H9 (cell line): ENCODE measurements at regions not wholly inside any gene's neighbourhood (a gene's known extent, or its start where the extent isn't known, plus 50 kb on each side); places are given as distances from the start of the nearest gene placed in this dataset.

ENCODE experiments used
- DNase-seq: peaks from one replicate; pipeline ENCODE4 v3.0.0-alpha.2; 2017
- H2AFZ ChIP-seq: one replicate; pipeline ENCODE4 v1.6.1; 2013; ENCODE audit warnings: mild to moderate bottlenecking, low read length, control low read depth, moderate library complexity
- H2AK5ac ChIP-seq: 2 replicates; pipeline ENCODE4 v1.6.1; 2013; ENCODE audit warnings: low read length, control low read depth, mixed read lengths; ENCODE audit not compliant: insufficient read length
- H2BK120ac ChIP-seq: one replicate; pipeline ENCODE4 v1.6.1; 2013; ENCODE audit warnings: low read depth, mild to moderate bottlenecking, low read length, control low read depth, inconsistent platforms; ENCODE audit not compliant: poor library complexity, severe bottlenecking
- H2BK12ac ChIP-seq: 2 replicates; pipeline ENCODE4 v1.6.1; 2013; ENCODE audit warnings: low read length, control low read depth, mixed read lengths, low read depth; ENCODE audit not compliant: insufficient read length
- H2BK15ac ChIP-seq: 2 replicates; pipeline ENCODE4 v1.6.1; 2013; ENCODE audit warnings: low read depth, low read length, control low read depth
- H2BK20ac ChIP-seq: one replicate; pipeline ENCODE4 v1.6.1; 2013; ENCODE audit warnings: low read depth, mild to moderate bottlenecking, low read length, control low read depth, inconsistent platforms; ENCODE audit not compliant: poor library complexity, severe bottlenecking
- H2BK5ac ChIP-seq: 2 replicates; pipeline ENCODE4 v1.6.1; 2013; ENCODE audit warnings: low read length, control low read depth, mixed read lengths; ENCODE audit not compliant: insufficient read length
- H3K14ac ChIP-seq: 2 replicates; pipeline ENCODE4 v1.6.1; 2013; ENCODE audit warnings: low read length, control low read depth; ENCODE audit not compliant: insufficient read depth
- H3K18ac ChIP-seq: 2 replicates; pipeline ENCODE4 v1.6.1; 2013; ENCODE audit warnings: low read depth, mild to moderate bottlenecking, mixed read lengths, low read length, control low read depth; ENCODE audit not compliant: insufficient read length
- H3K23ac ChIP-seq: 2 replicates; pipeline ENCODE4 v1.6.1; 2013; ENCODE audit warnings: low read length, control low read depth, mixed read lengths, low read depth; ENCODE audit not compliant: insufficient read length
- H3K23me2 ChIP-seq: 2 replicates; pipeline ENCODE4 v1.6.1; 2013; ENCODE audit warnings: low read depth, mild to moderate bottlenecking, mixed read lengths, low read length, control low read depth; ENCODE audit not compliant: insufficient read length, poor library complexity, severe bottlenecking
- H3K27ac ChIP-seq: 2 replicates; pipeline ENCODE4 v1.5.1; 2013; ENCODE audit warnings: low read length, control low read depth, mixed read lengths, low read depth; ENCODE audit not compliant: insufficient read length
- H3K27me3 ChIP-seq: 2 replicates; pipeline ENCODE4 v1.6.1; 2013; ENCODE audit warnings: low read length, control low read depth, inconsistent platforms; ENCODE audit not compliant: insufficient read depth
- H3K4ac ChIP-seq: 2 replicates; pipeline ENCODE4 v1.6.1; 2013; ENCODE audit warnings: low read depth, mild to moderate bottlenecking, control low read depth, inconsistent platforms, low read length, moderate library complexity
- H3K4me1 ChIP-seq: 2 replicates; pipeline ENCODE4 v1.6.1; 2013; ENCODE audit warnings: low read length, control low read depth, inconsistent platforms; ENCODE audit not compliant: insufficient read depth
- H3K4me2 ChIP-seq: 2 replicates; pipeline ENCODE4 v1.6.1; 2013; ENCODE audit warnings: low read length, control low read depth, mixed read lengths; ENCODE audit not compliant: insufficient read length, insufficient read depth
- H3K56ac ChIP-seq: 2 replicates; pipeline ENCODE4 v1.6.1; 2013; ENCODE audit warnings: low read depth, mild to moderate bottlenecking, mixed read lengths, low read length, control low read depth; ENCODE audit not compliant: insufficient read length
- H3K79me1 ChIP-seq: 2 replicates; pipeline ENCODE4 v1.6.1; 2013; ENCODE audit warnings: low read depth, mild to moderate bottlenecking, moderate library complexity, low read length, control low read depth, inconsistent platforms; ENCODE audit not compliant: insufficient read depth, poor library complexity, severe bottlenecking
- H3K79me2 ChIP-seq: 2 replicates; pipeline ENCODE4 v1.6.1; 2013; ENCODE audit warnings: low read length, control low read depth, inconsistent platforms; ENCODE audit not compliant: insufficient read depth
- H3K9ac ChIP-seq: 2 replicates; pipeline ENCODE4 v1.6.1; 2013; ENCODE audit warnings: low read length, control low read depth, mixed read lengths; ENCODE audit not compliant: insufficient read length; ENCODE audit errors: extremely low read depth
- H3K9me3 ChIP-seq: one replicate; pipeline ENCODE4 v1.6.1; 2013; ENCODE audit warnings: low read depth, low read length, inconsistent platforms; ENCODE audit not compliant: control insufficient read depth
- H3T11ph ChIP-seq: one replicate; pipeline ENCODE4 v1.6.1; 2013; ENCODE audit warnings: mild to moderate bottlenecking, low read length, control low read depth, inconsistent platforms
- H4K20me1 ChIP-seq: one replicate; pipeline ENCODE4 v1.6.1; 2013; ENCODE audit not compliant: control insufficient read depth, insufficient read length, insufficient read depth
- H4K5ac ChIP-seq: 2 replicates; pipeline ENCODE4 v1.6.1; 2013; ENCODE audit warnings: low read depth, mild to moderate bottlenecking, mixed read lengths, low read length, control low read depth; ENCODE audit not compliant: insufficient read length
- H4K8ac ChIP-seq: replicated peaks from 2 replicates; pipeline ENCODE4 v1.6.1; 2013; ENCODE audit warnings: low read length, control low read depth, mixed read lengths, low read depth; ENCODE audit not compliant: insufficient read length
- H4K91ac ChIP-seq: 2 replicates; pipeline ENCODE4 v1.6.1; 2013; ENCODE audit warnings: low read depth, mild to moderate bottlenecking, moderate library complexity, mixed read lengths, low read length, control low read depth; ENCODE audit not compliant: insufficient read length
- H3K27ac Mint-ChIP-seq, 3 experiments: 2 replicates in 2 of 3; 3 replicates in 1 of 3; pipeline ENCODE4 v1.8.0; 2020 to 2021; ENCODE audit warnings: mixed read lengths in 3 of 3, mild to moderate bottlenecking in 1 of 3, moderate library complexity in 1 of 3
- H3K27me3 Mint-ChIP-seq: 2 replicates; pipeline ENCODE4 v1.8.0; 2021; ENCODE audit warnings: low read depth, mild to moderate bottlenecking, moderate library complexity, mixed read lengths
- H3K36me3 Mint-ChIP-seq, 3 experiments: 2 replicates in 2 of 3; 3 replicates in 1 of 3; pipeline ENCODE4 v1.8.0; 2020 to 2021; ENCODE audit warnings: low read depth in 3 of 3, mixed read lengths in 3 of 3; ENCODE audit not compliant: insufficient read depth in 1 of 3
- H3K4me1 Mint-ChIP-seq, 2 experiments: 2 replicates each; pipeline ENCODE4 v1.8.0; 2020; ENCODE audit warnings: mixed read lengths in 2 of 2
- H3K4me3 Mint-ChIP-seq, 2 experiments: 2 replicates in 1 of 2; 3 replicates in 1 of 2; pipeline ENCODE4 v1.8.0; 2020 to 2021; ENCODE audit warnings: mild to moderate bottlenecking in 2 of 2, mixed read lengths in 2 of 2, moderate library complexity in 1 of 2
- H3K9me3 Mint-ChIP-seq, 2 experiments: 2 replicates in 1 of 2; 3 replicates in 1 of 2; pipeline ENCODE4 v1.8.0; 2020; ENCODE audit warnings: mild to moderate bottlenecking in 2 of 2, mixed read lengths in 2 of 2, moderate library complexity in 1 of 2
- CTCF ChIP-seq: fragments of 200-600 bp; sonication (generic); conservative IDR thresholded peaks from 3 replicates; pipeline ENCODE4 v1.8.0; 2021; ENCODE audit warnings: antibody characterized with exemption, mild to moderate bottlenecking
- WGBS: extraction: QIAGEN DNeasy Blood & Tissue Kit; methylation state at CpG from one replicate; pipeline ENCODE4 v1.1.7; 2013; ENCODE audit warnings: missing lambda C conversion rate, low lambda C conversion rate, mixed read lengths; ENCODE audit not compliant: insufficient read length; ENCODE audit errors: extremely low coverage; 5-methylcytosine and 5-hydroxymethylcytosine counted together

DNA sequence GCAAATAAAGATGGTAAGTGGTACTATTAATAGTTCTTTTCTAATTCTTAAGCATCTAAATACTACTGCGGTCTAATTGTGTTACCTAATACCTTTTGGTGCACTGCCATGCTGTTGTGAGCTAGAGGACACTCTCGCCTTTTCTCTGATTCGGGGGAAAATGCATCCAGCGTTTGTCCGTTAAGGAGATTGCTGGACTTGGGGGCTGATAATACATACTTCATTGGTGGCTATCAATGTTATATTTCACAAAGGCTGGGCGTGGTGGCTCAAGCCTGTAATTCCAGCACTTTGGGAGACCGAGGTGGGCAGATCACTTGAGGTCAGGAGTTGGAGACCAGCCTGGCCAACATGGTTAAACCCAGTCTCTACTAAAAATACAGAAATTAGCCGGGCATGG, 141.7 kb upstream of the TWIST2 start:
- TF ChIP-seq CTCF = no peak
- no peak overlapping the region for H3K56ac ChIP-seq
- H2AK5ac ChIP-seq = no peak overlapping the region
- H3K4me1 ChIP-seq = no peaks in the 10 kb centered on the region
- no peak overlapping the region for H3K18ac ChIP-seq
- H4K20me1 ChIP-seq = no peaks in the 10 kb centered on the region
- Mint-ChIP-seq H3K4me3 (no peak overlapping the region), H3K4me1 (no peaks in the 10 kb centered on the region), H3K27ac (no peak overlapping the region), H3K36me3 (no peaks in the 10 kb centered on the region), H3K27me3 (peaks cover 26% of the 10 kb centered on the region), H3K9me3 (no peaks in the 10 kb centered on the region)
- no peaks in the 10 kb centered on the region for H3K79me2 ChIP-seq
- no peaks in the 10 kb centered on the region for H3K9me3 ChIP-seq
- H3K79me1 ChIP-seq = no peaks in the 10 kb centered on the region
- H3K14ac ChIP-seq = no peak overlapping the region
- H2BK20ac ChIP-seq = no peak overlapping the region
- no peak for DNase-seq
- no peak overlapping the region for H3T11ph ChIP-seq
- no peak overlapping the region for H4K8ac ChIP-seq
- no peak overlapping the region for H3K4me2 ChIP-seq
- H2BK15ac ChIP-seq = no peak overlapping the region
- H3K4ac ChIP-seq = no peak overlapping the region
- H3K23ac ChIP-seq = no peak overlapping the region
- no peak overlapping the region for H2BK12ac ChIP-seq
- no peak overlapping the region for H2BK5ac ChIP-seq
- no peak overlapping the region for H2BK120ac ChIP-seq
- no peak overlapping the region for H2AFZ ChIP-seq
- no peak overlapping the region for H3K27ac ChIP-seq
- H3K23me2 ChIP-seq = no peaks in the 10 kb centered on the region
- H4K5ac ChIP-seq = no peak overlapping the region
- WGBS = no CpG with 5 or more reads among the region's 8 CpGs
- H3K9ac ChIP-seq = no peak overlapping the region
- H4K91ac ChIP-seq = no peak overlapping the region
- no peaks in the 10 kb centered on the region for H3K27me3 ChIP-seq
